Lower leg skin (tissue), 3 donors: ENCODE measurements at regions not wholly inside any gene's neighbourhood (a gene's known extent, or its start where the extent isn't known, plus 50 kb on each side); places are given as distances from the start of the nearest gene placed in this dataset.

Experiments
- POLR2A ChIP-seq, 2 donors: fragments of 450-650 bp; IDR thresholded peaks; one replicate each; pipeline ENCODE4 v1.6.1; 2016 to 2017; ENCODE audit warnings: antibody characterized with exemption in 2 of 2, mild to moderate bottlenecking in 1 of 2, moderate library complexity in 1 of 2
- TF ChIP-seq, protein P1 (sequence below), 3 donors: fragments of 450-650 bp; IDR thresholded peaks; one replicate each; pipeline ENCODE4 v1.5.1; 2016; ENCODE audit warnings: antibody characterized with exemption in 3 of 3, mild to moderate bottlenecking in 3 of 3, moderate library complexity in 2 of 3

DNA sequence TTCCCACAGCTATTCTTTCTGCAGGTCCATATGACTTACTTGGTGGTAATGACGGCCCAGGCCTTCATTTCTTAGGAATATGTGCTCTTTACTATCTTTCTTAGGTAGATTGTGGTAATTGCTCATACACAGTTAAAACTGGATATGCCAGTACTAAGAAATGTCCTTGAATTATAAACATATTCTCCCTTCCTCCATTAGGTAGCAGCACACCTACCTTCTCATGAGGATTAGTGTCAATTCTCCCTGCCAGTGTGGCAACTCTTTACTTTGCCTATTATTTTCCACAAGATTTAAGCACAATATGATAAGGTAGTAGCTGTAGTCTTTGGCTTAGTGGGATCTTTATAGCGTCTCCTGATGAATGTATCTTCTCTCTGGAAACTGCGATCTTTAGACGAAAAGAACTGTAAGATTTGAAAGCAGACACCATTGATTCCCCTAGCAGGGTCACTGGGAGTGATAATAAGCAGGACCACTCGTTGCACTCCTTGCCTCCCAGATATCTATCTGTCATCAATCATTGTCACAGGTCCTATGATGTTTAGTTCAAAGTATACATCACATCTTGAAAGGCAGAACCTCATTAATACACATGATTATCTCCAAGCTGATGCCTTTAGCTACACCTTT is 1240.7 kb downstream of the C4orf33 start:
- TF ChIP-seq, protein P1, sequence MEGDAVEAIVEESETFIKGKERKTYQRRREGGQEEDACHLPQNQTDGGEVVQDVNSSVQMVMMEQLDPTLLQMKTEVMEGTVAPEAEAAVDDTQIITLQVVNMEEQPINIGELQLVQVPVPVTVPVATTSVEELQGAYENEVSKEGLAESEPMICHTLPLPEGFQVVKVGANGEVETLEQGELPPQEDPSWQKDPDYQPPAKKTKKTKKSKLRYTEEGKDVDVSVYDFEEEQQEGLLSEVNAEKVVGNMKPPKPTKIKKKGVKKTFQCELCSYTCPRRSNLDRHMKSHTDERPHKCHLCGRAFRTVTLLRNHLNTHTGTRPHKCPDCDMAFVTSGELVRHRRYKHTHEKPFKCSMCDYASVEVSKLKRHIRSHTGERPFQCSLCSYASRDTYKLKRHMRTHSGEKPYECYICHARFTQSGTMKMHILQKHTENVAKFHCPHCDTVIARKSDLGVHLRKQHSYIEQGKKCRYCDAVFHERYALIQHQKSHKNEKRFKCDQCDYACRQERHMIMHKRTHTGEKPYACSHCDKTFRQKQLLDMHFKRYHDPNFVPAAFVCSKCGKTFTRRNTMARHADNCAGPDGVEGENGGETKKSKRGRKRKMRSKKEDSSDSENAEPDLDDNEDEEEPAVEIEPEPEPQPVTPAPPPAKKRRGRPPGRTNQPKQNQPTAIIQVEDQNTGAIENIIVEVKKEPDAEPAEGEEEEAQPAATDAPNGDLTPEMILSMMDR (IDR thresholded peaks at IDR 0.05): no peak
- no peak for TF ChIP-seq POLR2A (IDR thresholded peaks at IDR 0.05)
